H1 (cell line): ENCODE measurements at regions not wholly inside any gene's neighbourhood (a gene's known extent, or its start where the extent isn't known, plus 50 kb on each side); places are given as distances from the start of the nearest gene placed in this dataset.

Experiments used
- CTCF ChIA-PET: fragments of 300-600 bp; sonication (Branson Sonifier 250); formaldehyde crosslinking; loops from one replicate; lab custom pipeline; 2021; ENCODE audit not compliant: partially characterized antibody; lab: Charles Lee
- POLR2A ChIA-PET: fragments of 300-600 bp; sonication (Branson Sonifier 250); formaldehyde crosslinking; loops from one replicate; lab custom pipeline; 2021; ENCODE audit warnings: inconsistent platforms; ENCODE audit not compliant: partially characterized antibody; lab: Charles Lee
- DNase-seq, 2 experiments: peaks; one replicate each; pipeline versions ENCODE4 v3.0.0 to v3.0.0-alpha.2; 2010 to 2022; ENCODE audit warnings: low spot score in 2 of 2, low read depth in 1 of 2, mixed read lengths in 1 of 2
- FAIRE-seq: peaks from 2 replicates; lab custom pipeline; 2011; peaks lifted over from hg19 to GRCh38; lab: Jason Lieb, UNC
- H2AFZ ChIP-seq: 2 replicates; pipeline ENCODE4 v1.8.1; 2012; ENCODE audit warnings: low read length, inconsistent platforms
- H2AK5ac ChIP-seq: 2 replicates; pipeline ENCODE4 v1.6.1; 2013; ENCODE audit warnings: low read depth, low read length
- H2BK120ac ChIP-seq: replicated peaks from 2 replicates; pipeline ENCODE3; 2013; ENCODE audit warnings: low read depth, low read length, inconsistent platforms
- H2BK12ac ChIP-seq: 2 replicates; pipeline ENCODE4 v1.6.1; 2013; ENCODE audit warnings: low read depth, low read length
- H2BK15ac ChIP-seq: 2 replicates; pipeline ENCODE4 v1.6.1; 2013; ENCODE audit warnings: low read length
- H2BK20ac ChIP-seq: 2 replicates; pipeline ENCODE4 v1.6.1; 2013; ENCODE audit warnings: low read length
- H2BK5ac ChIP-seq: 2 replicates; pipeline ENCODE4 v1.6.1; 2013; ENCODE audit warnings: low read depth, low read length
- H3K14ac ChIP-seq: 2 replicates; pipeline ENCODE4 v1.6.1; 2013; ENCODE audit warnings: inconsistent platforms; ENCODE audit not compliant: insufficient read length
- H3K18ac ChIP-seq: 2 replicates; pipeline ENCODE4 v1.6.1; 2013; ENCODE audit warnings: low read length; ENCODE audit errors: extremely low read depth
- H3K23ac ChIP-seq: 2 replicates; pipeline ENCODE4 v1.6.1; 2013; ENCODE audit warnings: inconsistent platforms; ENCODE audit not compliant: insufficient read length
- H3K23me2 ChIP-seq: 2 replicates; pipeline ENCODE4 v1.6.1; 2013; ENCODE audit warnings: low read depth, low read length
- H3K27ac ChIP-seq: 2 replicates; pipeline ENCODE4 v1.6.1; 2011; ENCODE audit warnings: low read depth, low read length, inconsistent platforms
- H3K27me3 ChIP-seq, 4 experiments: replicated peaks in 1 of 4; 1 replicate in 1 of 4; 2 replicates in 3 of 4; pipeline versions ENCODE4 v1.6.1 to v1.8.1; 2011 to 2013; ENCODE audit warnings: low read length in 3 of 4, mild to moderate bottlenecking in 3 of 4, inconsistent platforms in 2 of 4, mixed read lengths in 2 of 4, moderate library complexity in 1 of 4; ENCODE audit not compliant: control insufficient read depth in 3 of 4, insufficient read depth in 3 of 4; ENCODE audit errors: extremely low read depth in 1 of 4
- H3K36me3 ChIP-seq, 4 experiments: 2 replicates each; pipeline versions ENCODE4 v1.6.1 to v1.8.1; 2011 to 2013; ENCODE audit warnings: mild to moderate bottlenecking in 4 of 4, low read length in 3 of 4, moderate library complexity in 2 of 4, control low read depth in 1 of 4, inconsistent platforms in 1 of 4; ENCODE audit not compliant: insufficient read depth in 4 of 4, control insufficient read depth in 2 of 4
- H3K4ac ChIP-seq: replicated peaks from 2 replicates; pipeline ENCODE3; 2013; ENCODE audit warnings: low read length, low read depth, mixed read lengths, inconsistent platforms; ENCODE audit not compliant: insufficient read length
- H3K4me1 ChIP-seq, 4 experiments: replicated peaks in 1 of 4; 1 replicate in 1 of 4; 2 replicates in 3 of 4; pipeline versions ENCODE4 v1.6.1 to v1.8.1; 2011 to 2013; ENCODE audit warnings: low read length in 3 of 4, inconsistent platforms in 2 of 4, mixed read lengths in 1 of 4; ENCODE audit not compliant: insufficient read depth in 4 of 4, control insufficient read depth in 3 of 4
- H3K4me2 ChIP-seq, 2 experiments: 2 replicates each; pipeline versions ENCODE4 v1.6.1 to v1.8.1; 2011 to 2013; ENCODE audit warnings: low read depth in 2 of 2, low read length in 2 of 2, control low read depth in 1 of 2, inconsistent platforms in 1 of 2, mild to moderate bottlenecking in 1 of 2; ENCODE audit not compliant: insufficient read depth in 1 of 2
- H3K4me3 ChIP-seq, 4 experiments: fragments of 200-600, 300-600 bp in 1 of 4; sonication (generic), shearing (Covaris generic), sonication (Bioruptor Twin) in 1 of 4; 2 replicates each; pipeline versions ENCODE4 v1.5.1 to v1.8.1; 2011 to 2016; ENCODE audit warnings: low read length in 4 of 4, low read depth in 3 of 4, control low read depth in 2 of 4, inconsistent platforms in 2 of 4, mild to moderate bottlenecking in 2 of 4, mixed read lengths in 1 of 4, moderate library complexity in 1 of 4; ENCODE audit not compliant: insufficient read depth in 2 of 4; ENCODE audit errors: extremely low read depth in 1 of 4
- H3K56ac ChIP-seq: replicated peaks from 2 replicates; pipeline ENCODE3; 2013; ENCODE audit warnings: low read depth, mild to moderate bottlenecking, mixed read lengths, low read length, inconsistent platforms; ENCODE audit not compliant: insufficient read length
- H3K79me1 ChIP-seq: 2 replicates; pipeline ENCODE4 v1.6.1; 2013; ENCODE audit warnings: low read depth, low read length, control low read depth
- H3K79me2 ChIP-seq, 2 experiments: 2 replicates each; pipeline versions ENCODE4 v1.6.1 to v1.8.1; 2012 to 2013; ENCODE audit warnings: low read length in 2 of 2, mild to moderate bottlenecking in 2 of 2, inconsistent platforms in 1 of 2; ENCODE audit not compliant: insufficient read depth in 2 of 2, control insufficient read depth in 1 of 2
- H3K9ac ChIP-seq, 4 experiments: replicated peaks in 1 of 4; 1 replicate in 1 of 4; 2 replicates in 3 of 4; pipeline versions ENCODE4 v1.6.1 to v1.8.1; 2011 to 2013; ENCODE audit warnings: low read depth in 3 of 4, low read length in 3 of 4, control low read depth in 2 of 4, mild to moderate bottlenecking in 2 of 4, moderate library complexity in 2 of 4, inconsistent platforms in 1 of 4; ENCODE audit errors: extremely low read depth in 1 of 4
- H3K9me3 ChIP-seq, 2 experiments: 2 replicates each; pipeline versions ENCODE4 v1.6.1 to v1.8.1; 2012 to 2013; ENCODE audit warnings: mild to moderate bottlenecking in 2 of 2, moderate library complexity in 2 of 2, control low read depth in 1 of 2, inconsistent platforms in 1 of 2, low read depth in 1 of 2, low read length in 1 of 2, mixed read lengths in 1 of 2; ENCODE audit not compliant: insufficient read depth in 2 of 2
- H4K20me1 ChIP-seq, 2 experiments: replicated peaks in 1 of 2; 2 replicates each; pipeline versions ENCODE3 to v1.8.1; 2011 to 2013; ENCODE audit warnings: inconsistent platforms in 2 of 2, low read length in 2 of 2, mild to moderate bottlenecking in 1 of 2; ENCODE audit not compliant: insufficient read depth in 2 of 2, control insufficient read depth in 1 of 2
- H4K5ac ChIP-seq: 2 replicates; pipeline ENCODE4 v1.6.1; 2013; ENCODE audit warnings: low read length, low read depth, mixed read lengths, inconsistent platforms; ENCODE audit not compliant: insufficient read length
- H4K8ac ChIP-seq: 2 replicates; pipeline ENCODE4 v1.8.0; 2013; ENCODE audit warnings: mild to moderate bottlenecking, moderate library complexity, low read length, inconsistent platforms; ENCODE audit not compliant: insufficient read depth; ENCODE audit errors: extremely low read depth
- H4K91ac ChIP-seq: replicated peaks from 2 replicates; pipeline ENCODE3; 2013; ENCODE audit warnings: low read length, mixed read lengths, inconsistent platforms; ENCODE audit not compliant: insufficient read length
- CBX8 ChIP-seq: fragments of 300-800, 300-1000 bp; sonication (generic); IDR thresholded peaks from 2 replicates; pipeline ENCODE4 v1.7.1; 2016; ENCODE audit warnings: low read depth, low read length, borderline replicate concordance
- GABPA ChIP-seq: IDR thresholded peaks from 2 replicates; pipeline ENCODE4 v1.6.1; 2011; ENCODE audit warnings: mild to moderate bottlenecking, low read length, moderate library complexity, borderline replicate concordance; ENCODE audit not compliant: insufficient read depth
- GTF2F1 ChIP-seq: IDR thresholded peaks from 2 replicates; pipeline ENCODE4 v1.6.1; 2012; ENCODE audit warnings: low read depth, low read length, improper control_type of control experiment, borderline replicate concordance
- HDAC2 ChIP-seq, 2 experiments: fragments of 300-600 bp in 1 of 2; sonication (generic) in 1 of 2; IDR thresholded peaks; 2 replicates each; pipeline ENCODE4 v1.6.1; 2011 to 2012; ENCODE audit warnings: low read depth in 2 of 2, low read length in 2 of 2, mild to moderate bottlenecking in 2 of 2, moderate library complexity in 2 of 2, borderline replicate concordance in 1 of 2, inconsistent platforms in 1 of 2
- KDM1A ChIP-seq: fragments of 200-600, 300-600 bp; sonication (generic); IDR thresholded peaks from 2 replicates; pipeline ENCODE4 v1.7.1; 2016; ENCODE audit warnings: mild to moderate bottlenecking, low read length, borderline replicate concordance
- KDM4A ChIP-seq: IDR thresholded peaks from one replicate; pipeline ENCODE4 v1.7.1; 2012; ENCODE audit warnings: low read depth, mild to moderate bottlenecking, moderate library complexity, low read length, inconsistent platforms; ENCODE audit not compliant: severe bottlenecking
- MAFK ChIP-seq: IDR thresholded peaks from 2 replicates; pipeline ENCODE4 v1.6.1; 2012; ENCODE audit warnings: low read depth, mild to moderate bottlenecking, improper control_type of control experiment, low read length
- PHF8 ChIP-seq: fragments of 200-600 bp; sonication (generic); conservative IDR thresholded peaks from 2 replicates; pipeline ENCODE4 v1.7.1; 2012; ENCODE audit warnings: low read depth, mild to moderate bottlenecking, inconsistent platforms, low read length, moderate library complexity
- RXRA ChIP-seq: IDR thresholded peaks from 2 replicates; pipeline ENCODE4 v1.6.1; 2011; ENCODE audit warnings: low read depth, mild to moderate bottlenecking, low read length, moderate library complexity; ENCODE audit not compliant: insufficient read depth
- SAP30 ChIP-seq: fragments of 300-600 bp; sonication (generic); IDR thresholded peaks from 2 replicates; pipeline ENCODE4 v1.7.1; 2012; ENCODE audit warnings: low read length, moderate library complexity, mild to moderate bottlenecking, inconsistent platforms; ENCODE audit not compliant: insufficient read depth, insufficient replicate concordance
- SIRT6 ChIP-seq: IDR thresholded peaks from one replicate; pipeline ENCODE4 v1.7.1; 2012; ENCODE audit warnings: low read length, inconsistent platforms
- SRF ChIP-seq: IDR thresholded peaks from 2 replicates; pipeline ENCODE4 v1.6.1; 2011; ENCODE audit warnings: mild to moderate bottlenecking, low read depth, low read length, moderate library complexity
- TAF7 ChIP-seq: optimal IDR thresholded peaks from 2 replicates; pipeline ENCODE3; 2011; ENCODE audit warnings: low read depth, mild to moderate bottlenecking, inconsistent platforms, low read length, moderate library complexity, borderline replicate concordance
- TEAD4 ChIP-seq: IDR thresholded peaks from 2 replicates; pipeline ENCODE4 v1.6.1; 2012; ENCODE audit warnings: low read depth, low read length, inconsistent platforms, mixed read lengths
- ZNF274 ChIP-seq: IDR thresholded peaks from 2 replicates; pipeline ENCODE4 v1.7.0; 2012; ENCODE audit warnings: low read length, borderline replicate concordance; ENCODE audit errors: extremely low read depth
- WGBS, 2 experiments: shearing (Covaris generic) in 1 of 2; methylation state at CpG; one replicate each; pipeline versions ENCODE4 v1.1.6 to v1.1.7; 2013 to 2015; ENCODE audit warnings: low lambda C conversion rate in 2 of 2, mixed read lengths in 2 of 2, inconsistent platforms in 1 of 2, low coverage in 1 of 2, missing lambda C conversion rate in 1 of 2; ENCODE audit not compliant: insufficient replicate concordance in 2 of 2, insufficient coverage in 1 of 2, insufficient read length in 1 of 2; ENCODE audit errors: extremely low coverage in 1 of 2, missing lambda C conversion rate in 1 of 2; 5-methylcytosine and 5-hydroxymethylcytosine counted together

GRCh38 chr12:34142430-34142829 lies 120.1 kb downstream of the ALG10 start:
- no peak overlapping the region for H3K9ac ChIP-seq
- H4K20me1 ChIP-seq: no peaks in the 10 kb centered on the region
- H3K4me1 ChIP-seq: no peaks in the 10 kb centered on the region
- H3K27ac ChIP-seq: no peak overlapping the region
- H2BK5ac ChIP-seq: no peak overlapping the region
- no peak overlapping the region for H2AFZ ChIP-seq
- H4K91ac ChIP-seq: no peak overlapping the region
- POLR2A ChIA-PET: no interaction called here
- FAIRE-seq (no peak), DNase-seq (no peak)
- no peaks in the 10 kb centered on the region for H3K36me3 ChIP-seq
- H4K8ac ChIP-seq: no peak overlapping the region
- H3K79me1 ChIP-seq: no peaks in the 10 kb centered on the region
- no peak overlapping the region for H3K4me2 ChIP-seq
- H3K4ac ChIP-seq: no peak overlapping the region
- no peaks in the 10 kb centered on the region for H3K79me2 ChIP-seq
- H3K18ac ChIP-seq: no peak overlapping the region
- CTCF ChIA-PET: interaction anchor here (2.3 kb wide), 1 partner anchor 20 kb away, joined by 6 read pairs; no protein-coding TSS in a partner anchor
- no peak overlapping the region for H2BK120ac ChIP-seq
- no peak overlapping the region for H3K4me3 ChIP-seq
- peaks cover 24 to 38% of the 10 kb centered on the region in 2 experiments; a peak in 3 of 4 replicates for H3K9me3 ChIP-seq
- no peak overlapping the region for H2BK20ac ChIP-seq
- no peaks in the 10 kb centered on the region for H3K27me3 ChIP-seq
- no peak overlapping the region for H3K56ac ChIP-seq
- H2BK12ac ChIP-seq: no peak overlapping the region
- no peak overlapping the region for H4K5ac ChIP-seq
- no peaks in the 10 kb centered on the region for H3K23me2 ChIP-seq
- H3K23ac ChIP-seq: no peak overlapping the region
- H2AK5ac ChIP-seq: no peak overlapping the region
- no peak overlapping the region for H3K14ac ChIP-seq
- no peak overlapping the region for H2BK15ac ChIP-seq
- whole genome bisulfite sequencing, 2 experiments: 86% methylated on average over 11 of the region's 11 CpGs; no CpG with 5 or more reads in 1 of the 2 experiments
- TF ChIP-seq GABPA: no peak
- TF ChIP-seq GTF2F1: no peak
- TF ChIP-seq TAF7: no peak
- TF ChIP-seq ZNF274: no peak
- no peak for TF ChIP-seq KDM4A
- no peak for TF ChIP-seq SAP30
- TF ChIP-seq PHF8: no peak
- TF ChIP-seq HDAC2 (IDR thresholded peaks at IDR 0.05; ENCODE audit: borderline replicate concordance in 1 of 2, low read depth in 2 of 2, low read length in 2 of 2): no peak
- TF ChIP-seq CBX8: no peak
- no peak for TF ChIP-seq RXRA
- no peak for TF ChIP-seq KDM1A
- no peak for TF ChIP-seq SIRT6
- no peak for TF ChIP-seq TEAD4
- no peak for TF ChIP-seq SRF
- TF ChIP-seq MAFK: no peak
